Ureter (tissue), 1 donor: ENCODE measurements at regions not wholly inside any gene's neighbourhood (a gene's known extent, or its start where the extent isn't known, plus 50 kb on each side); places are given as distances from the start of the nearest gene placed in this dataset.

Experiments used
- DNase-seq: peaks from one replicate; pipeline ENCODE4 v3.0.0-alpha.2; 2020; ENCODE audit warnings: low spot score
- donor health status: DM: yes; HTN: yes; CAD: no.

DNA sequence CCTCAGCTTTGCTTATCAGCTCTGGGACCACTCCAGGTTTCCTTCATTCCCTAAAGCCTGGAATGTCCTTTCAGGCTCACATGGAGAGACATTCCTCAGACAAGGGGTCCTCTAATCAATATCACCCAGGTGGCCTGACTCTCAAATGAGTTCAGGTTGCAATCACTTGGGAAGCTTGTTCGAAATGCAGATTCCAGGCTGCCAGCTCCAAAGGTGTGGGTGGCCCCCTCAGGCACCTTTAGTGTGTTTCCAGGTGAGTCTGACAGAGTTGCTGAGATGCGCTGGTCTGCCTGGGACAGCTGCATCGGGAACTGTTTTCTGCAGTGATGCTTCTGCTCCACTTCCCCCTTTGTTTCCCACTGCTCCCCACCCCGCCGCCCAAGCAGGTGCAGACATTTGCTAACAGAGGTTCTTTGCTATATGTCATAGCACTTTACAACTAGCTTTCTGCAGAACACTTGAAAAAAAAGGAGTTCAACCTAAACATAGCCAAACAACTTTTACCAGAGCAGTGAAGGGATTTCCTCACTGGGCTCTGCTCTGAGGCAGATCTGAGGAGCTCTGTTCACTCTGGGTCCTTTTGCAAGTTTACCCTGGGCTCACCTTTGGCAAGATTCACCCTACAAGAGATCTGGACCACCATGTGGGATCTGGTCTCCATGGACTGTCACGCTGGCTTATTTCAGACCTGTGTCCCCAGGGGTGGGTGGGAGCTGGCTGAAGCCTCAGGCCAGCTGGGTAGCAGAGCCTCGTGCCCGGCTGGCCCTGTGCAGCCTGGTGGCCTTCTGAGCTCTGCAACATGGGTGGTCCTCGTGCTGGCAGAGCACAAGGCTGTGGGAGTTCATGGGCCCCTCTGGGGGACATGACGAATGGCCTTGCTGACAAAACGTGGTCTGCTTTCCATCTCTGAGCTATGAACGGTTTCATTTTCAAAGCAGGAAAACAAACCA lies 539.6 kb downstream of the CCDC171 start:
- no peak for DNase-seq

DNA sequence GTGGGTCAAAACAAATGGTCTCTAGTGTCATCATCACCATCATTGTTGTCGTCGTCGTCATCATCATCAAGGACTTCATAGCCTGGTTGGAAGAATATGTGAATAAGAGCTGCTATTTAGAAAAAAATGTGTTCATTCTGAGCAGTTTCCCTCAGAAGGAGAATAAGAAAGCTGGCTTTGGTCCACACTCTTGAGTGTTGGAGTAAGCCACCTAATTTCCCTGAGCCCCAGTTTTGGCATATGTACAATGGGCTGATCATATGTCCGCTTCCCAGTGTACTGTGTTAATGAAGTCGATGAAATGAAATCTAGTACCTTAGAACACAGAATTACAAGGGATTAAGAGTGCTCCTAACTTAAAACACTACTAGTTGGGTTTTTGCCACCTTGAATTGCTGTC lies 545.5 kb downstream of the CCDC171 start:
- no peak for DNase-seq

DNA sequence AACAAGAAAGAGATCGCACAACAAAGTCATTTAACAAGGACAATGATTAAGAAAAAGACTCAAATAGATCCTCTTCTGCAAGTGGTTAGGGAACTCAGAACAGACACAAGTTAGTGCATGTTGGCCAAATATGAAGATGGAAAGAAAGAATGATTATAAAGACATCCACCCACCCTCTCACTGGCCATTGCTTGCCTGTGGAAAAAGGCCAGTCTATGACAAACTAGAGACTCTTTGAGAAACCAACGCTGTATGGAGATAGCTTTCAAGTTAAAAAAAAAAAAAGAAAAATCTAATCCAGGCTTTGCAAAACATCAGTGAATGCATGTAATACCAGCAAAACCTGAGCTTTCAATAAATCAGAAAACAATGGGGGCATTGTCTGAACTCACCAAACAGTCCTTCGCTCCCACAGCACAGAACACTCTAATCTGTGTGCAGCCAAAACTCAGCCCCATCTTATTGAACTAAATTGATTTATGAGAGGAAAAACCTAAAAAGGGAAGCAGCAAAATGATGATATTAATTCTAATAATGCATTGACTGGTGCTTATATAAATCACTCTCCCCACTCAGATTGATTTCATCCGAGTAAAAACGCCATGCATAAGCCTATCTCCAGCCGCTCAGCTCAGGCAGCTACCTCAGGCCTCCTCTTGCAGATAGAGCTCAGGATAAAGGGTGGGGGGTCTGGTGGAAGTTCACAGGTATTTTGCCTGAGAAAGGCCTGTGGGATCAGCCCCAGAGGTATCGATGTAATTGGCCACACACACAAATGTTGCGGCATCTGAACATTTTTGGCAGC lies 547.1 kb downstream of the CCDC171 start:
- no peak for DNase-seq

DNA sequence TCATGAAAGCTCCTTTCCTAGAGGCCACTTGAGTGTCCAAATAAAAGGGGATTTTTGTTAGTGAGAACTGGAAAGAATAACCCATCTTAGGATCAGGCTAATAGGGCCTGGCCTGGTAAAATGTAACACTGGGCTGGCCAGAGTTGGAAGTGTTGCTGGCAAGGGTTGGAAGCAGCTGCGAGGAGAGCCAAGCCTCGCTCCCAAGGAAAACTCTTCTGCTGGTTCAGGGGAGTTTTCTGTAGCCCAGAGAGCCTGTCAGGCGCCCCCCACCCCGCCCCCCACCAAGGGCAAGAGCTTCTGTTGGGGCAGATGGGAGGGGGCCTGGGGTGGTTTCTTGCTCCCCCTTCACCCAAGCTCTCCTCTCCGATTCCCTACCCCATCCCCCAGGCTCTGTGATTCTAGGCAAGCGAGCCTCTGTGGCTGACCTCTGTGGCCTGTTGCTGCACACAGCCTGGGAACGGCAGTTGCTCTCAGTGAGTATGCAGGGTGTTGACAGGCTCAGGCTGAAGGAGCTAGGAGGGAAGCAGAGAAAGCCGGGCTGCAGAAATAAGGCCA lies 547.8 kb downstream of the CCDC171 start:
- peak; percentile 59 for DNase-seq

DNA sequence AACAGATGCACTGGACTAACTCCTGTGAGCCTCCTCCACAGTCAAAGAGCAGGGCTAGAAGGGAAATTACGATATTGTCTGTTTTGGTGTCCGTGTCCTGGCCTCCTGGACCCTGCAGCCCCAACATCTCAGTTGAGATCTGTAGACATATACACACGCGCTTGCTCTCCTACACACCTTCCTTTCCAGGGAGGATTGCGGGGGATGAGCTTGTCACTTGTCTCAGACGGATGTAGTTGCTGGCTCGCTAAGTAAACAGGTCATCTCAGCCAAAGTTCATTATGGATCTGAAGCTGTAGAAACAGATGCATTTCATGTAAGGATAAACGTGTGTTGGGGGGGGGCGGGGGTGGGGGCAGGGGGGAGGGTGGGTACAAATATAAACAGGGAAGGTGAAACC lies 549.3 kb downstream of the CCDC171 start:
- DNase-seq: no peak

DNA sequence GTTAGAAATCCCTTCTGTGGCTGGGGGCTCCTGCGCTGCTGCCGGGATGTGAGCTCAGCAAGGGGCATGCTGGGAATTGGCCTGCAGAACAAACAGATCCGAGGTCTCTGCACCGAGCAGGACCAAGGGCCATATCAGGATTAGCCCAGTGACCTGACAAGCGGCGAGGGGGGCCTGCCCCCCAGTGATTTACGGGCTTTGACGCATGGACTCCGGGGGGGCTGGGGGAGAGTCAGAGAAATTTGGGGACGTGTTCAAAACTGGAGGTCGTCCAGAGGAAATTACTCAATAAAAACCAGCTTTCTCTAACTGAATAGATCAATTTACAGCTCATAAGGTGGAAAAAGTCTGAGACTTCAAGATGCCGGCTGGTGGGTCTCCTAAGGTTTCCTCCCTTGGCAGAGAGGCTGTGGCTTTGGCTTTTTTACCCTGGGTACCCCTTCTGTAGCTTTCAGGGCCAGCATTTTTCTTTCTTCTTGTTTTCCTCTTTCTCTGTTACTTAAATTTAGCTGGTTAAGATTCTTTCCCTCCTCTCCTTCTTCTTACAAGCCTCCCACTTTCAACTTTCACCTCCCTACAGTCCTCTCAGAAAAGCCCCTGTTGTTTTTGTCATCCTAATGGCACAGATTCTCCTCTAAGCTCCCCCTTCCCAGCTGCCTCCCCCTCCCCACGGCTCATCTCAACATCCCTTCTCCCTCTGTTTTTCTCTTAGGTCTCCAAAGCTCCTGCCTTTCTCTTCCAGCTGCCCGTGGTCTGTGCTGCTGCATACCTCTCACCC lies 551.0 kb downstream of the CCDC171 start:
- peak; percentile 53 for DNase-seq

DNA sequence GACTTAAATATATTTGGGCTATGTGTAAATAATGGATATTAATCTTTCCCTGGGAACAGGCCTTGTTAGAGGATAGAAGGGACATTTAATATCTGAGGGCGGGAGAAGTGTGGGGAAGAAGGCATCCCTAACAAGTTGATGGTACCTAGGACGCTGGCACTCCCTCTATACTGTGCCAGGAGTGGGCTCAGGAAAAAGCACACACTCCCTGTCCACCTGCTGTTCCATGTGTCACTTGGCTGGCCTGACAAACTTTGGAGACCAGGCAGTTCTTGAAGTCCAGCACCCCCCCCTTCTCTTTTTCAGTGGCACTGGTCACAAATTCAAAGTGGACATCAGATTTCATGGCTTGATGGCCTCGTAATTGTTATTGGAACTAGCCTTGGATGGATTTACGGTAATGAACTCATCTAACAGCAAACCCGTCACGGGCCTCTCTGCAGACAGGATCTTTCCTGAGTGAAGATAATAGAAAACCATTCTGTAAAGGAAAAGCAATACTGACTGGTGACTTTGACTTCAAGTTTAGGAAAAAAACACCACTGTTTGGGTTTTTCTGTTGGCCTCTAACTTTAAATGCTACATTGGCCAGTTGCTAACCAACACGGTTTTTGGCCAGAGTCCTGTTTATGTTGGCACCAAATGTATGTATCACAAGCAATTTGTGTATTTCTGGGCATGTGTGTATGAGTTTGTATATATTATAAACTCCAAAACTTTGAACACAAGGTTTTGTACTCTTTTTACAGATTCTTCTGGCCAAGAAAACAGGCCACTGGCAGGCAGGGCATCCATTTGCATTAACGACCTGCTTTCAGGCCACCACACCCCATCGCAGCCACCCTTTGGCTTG lies 552.6 kb downstream of the CCDC171 start:
- no peak for DNase-seq

DNA sequence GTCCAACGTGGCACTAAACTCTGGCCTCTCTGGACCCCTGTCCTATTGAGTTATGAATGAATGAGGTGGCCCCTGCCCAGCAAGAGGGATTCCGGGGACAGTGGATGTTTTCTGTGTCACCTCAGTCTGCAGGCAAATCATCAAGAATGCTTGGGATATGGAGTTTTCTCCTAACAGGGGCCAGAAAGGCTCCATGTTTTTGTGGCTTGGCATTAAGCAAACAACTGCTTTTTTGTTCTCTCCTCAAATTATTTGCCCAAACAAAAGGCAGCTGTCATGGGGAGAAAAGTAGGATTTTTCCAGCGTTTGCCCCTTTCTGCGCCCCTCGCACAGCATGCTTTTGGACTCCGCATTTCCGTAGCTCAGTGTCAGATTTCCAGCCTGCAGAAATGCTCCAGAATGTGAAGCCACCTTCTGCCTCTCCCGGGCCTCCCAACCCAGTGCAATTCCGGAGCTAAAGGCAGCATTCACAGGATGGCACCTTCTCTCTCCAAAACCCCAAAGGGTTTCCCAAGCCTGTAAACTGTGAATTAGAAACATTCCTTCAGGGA lies 553.3 kb downstream of the CCDC171 start:
- no peak for DNase-seq

DNA sequence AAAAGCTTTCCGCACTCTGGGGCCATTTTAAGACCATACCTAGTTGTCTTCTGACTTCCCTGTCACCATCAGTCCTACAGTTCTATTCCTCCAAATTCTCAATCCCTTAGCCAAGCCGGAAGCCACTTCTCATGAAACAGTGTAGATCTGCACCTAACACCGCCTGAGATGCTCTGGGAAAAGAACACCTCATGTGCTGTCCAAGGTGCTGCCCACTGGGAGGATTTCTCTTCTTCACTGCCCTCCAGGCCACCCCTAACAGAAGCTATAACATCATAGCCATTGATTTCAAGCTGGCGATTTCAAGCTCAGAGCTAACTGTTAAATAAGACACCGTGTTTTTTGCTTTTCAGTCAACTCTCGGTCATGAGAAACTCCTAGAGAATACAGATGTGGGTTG lies 559.3 kb downstream of the CCDC171 start:
- DNase-seq: no peak

DNA sequence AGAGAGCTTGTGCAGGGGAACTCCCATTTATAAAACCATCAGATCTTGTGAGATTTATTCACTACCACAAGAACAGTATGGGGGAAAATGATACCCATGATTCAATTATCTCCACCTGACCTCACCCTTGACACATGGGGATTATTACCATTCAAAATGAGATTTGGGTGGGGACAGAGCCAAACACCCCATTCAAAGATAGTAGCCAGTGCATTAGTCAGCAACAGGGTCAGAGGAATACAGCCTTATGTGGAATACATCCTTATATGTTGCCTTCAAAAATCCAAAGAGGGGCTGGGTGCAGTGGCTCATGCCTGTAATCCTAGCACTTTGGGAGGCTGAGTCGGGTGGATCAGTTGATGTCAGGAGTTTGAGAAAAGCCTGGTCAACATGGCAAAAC lies 563.2 kb downstream of the CCDC171 start:
- no peak for DNase-seq

DNA sequence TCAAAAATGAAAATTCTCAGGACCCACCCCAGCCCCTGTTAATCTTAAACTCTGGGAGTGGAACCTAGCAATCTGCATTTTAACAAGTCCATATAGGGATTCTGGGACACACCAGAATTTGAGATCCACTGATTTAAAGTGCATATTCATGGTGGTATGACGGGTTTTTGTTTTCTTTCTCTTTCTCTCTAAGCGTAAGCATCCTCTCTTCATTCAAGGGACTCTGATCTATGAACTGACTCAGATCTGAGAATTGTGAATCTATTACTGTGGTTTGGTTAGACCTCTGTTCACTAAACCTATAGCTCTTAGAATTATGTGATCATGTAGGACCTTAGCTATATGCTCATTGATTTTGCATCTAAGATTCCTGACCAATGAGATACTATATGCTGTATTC lies 565.2 kb downstream of the CCDC171 start:
- no peak for DNase-seq

DNA sequence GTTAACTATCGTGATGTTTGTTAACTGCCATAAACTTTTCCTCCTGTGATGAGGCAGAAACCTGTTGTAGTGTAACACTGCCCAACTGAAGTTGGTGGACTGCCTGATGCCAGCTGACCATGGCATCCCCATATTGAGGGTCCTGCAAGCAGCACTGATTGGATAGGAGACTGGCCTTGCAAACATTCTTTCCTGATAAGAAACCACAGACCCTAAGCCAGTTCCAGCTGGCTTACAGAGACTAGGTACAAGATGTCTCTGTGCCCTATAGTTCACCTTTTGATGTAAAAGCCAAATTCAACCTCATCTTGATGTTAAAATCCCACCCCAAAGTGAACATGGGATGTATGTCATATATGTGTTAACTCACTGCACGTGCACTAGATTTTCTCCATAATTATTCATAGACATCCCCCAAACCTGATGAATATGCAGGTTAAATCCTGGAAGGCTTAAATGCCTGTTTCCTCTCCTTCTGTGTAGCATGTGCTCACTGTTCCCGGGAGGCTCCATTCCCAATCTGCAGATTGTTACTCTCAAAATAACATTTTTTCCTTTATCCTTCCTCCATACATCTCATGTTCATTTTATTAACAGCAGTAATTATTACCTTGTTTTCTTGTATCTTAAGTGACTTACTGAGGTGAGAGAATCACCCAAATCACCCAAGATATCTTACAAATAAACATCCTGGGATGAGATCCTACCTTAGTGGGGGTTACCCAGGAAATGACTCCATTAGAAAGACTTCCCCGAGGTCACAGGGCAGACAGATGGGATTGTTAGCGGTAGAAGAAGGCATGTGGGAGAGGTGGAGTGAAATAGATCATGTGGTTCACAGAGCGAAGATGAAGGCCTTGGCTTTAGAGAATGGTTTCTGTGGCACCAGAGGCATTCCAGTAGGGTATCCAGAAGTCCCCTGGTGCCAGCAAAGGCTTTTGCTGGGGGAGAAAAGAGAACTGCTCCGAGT lies 566.7 kb downstream of the CCDC171 start:
- DNase-seq: no peak

DNA sequence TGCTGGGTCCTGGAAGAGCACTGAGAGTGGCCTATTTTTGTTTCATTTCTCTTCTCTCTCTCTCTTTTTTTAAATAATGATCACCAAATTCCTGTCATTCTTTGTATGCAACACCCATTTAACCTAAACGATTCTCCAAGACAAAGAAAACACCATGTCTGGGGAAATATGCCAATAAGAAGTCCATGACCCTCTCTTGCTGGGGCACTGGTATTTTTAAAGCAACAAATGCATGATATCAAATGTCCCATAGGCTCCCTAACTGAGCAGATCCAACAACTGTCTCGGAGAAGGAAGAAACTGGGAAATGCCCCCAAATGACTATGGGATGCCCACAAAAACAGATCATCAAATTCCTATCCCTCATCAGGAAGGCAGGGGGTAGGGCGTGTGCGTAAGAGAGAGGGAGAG lies 567.4 kb downstream of the CCDC171 start:
- DNase-seq: no peak

DNA sequence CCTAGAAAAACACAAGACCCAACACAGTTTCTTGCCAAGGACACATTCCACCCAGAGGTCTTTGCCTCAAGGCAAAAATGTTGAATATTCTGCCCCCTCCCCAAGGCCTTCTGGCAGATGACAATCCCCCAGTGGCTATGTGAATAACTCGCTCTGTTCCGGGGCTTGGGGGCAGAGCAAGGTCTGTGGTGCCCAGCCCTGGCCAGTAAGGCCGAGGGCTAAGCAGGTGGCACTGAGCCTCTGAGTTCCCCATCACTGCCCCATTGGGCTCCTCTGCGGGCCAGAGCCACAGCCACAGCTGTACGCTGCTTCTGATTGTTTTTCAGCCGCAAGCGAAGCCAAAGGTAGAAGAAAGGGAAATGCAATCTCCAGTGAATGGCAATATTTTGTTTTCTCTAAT lies 567.9 kb downstream of the CCDC171 start:
- DNase-seq: no peak

DNA sequence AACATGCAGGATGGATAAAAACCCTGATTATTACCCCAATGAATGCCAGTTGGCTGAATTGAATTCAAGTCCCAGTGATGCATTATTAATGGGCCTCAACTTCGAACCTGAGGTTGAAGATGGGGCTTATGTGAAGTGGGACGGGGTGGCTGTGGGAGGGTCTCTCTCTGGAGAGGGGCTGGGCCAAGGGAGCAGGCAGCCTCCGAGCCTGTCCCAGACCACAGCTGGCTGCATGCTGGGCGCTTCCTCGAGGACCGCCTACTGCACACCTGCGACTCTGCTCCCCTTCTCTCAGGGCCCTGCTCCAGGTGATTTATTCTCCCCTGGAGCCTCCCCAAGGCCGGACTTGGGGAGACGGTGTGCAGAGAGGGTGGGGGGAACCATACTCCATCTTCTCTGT lies 568.3 kb downstream of the CCDC171 start:
- DNase-seq: no peak

DNA sequence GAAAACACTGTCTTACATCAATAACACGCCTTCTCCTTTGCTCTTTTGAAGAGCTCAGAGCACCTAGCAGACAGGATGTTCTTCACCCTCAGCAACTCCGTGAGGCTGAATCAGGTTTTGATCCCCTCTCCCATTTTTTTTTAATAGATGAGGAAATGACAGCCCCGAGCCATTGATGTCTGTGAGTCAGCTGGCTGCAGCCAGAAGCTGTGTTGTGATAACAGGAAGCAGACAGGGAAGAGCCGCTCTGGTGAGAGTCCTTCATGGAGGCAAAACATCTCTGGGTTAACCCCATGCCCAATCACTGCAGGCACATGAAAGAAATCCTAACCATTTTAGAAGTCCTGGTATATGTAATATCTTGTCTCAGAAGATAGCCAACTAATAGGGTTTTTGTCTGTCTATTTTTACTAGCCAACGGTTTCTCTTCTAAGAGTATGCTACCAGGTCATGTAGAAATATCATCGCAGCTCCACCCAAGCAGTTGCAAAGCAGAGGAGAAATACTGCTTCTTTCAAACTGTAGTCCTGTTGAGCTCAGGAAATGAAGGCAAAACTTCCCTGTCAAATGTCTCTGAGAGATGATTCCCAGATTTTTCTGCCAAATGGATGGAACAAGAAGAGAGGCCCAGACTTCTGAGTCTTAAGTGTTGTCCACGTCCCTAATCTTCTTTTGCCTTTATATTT lies 568.9 kb downstream of the CCDC171 start:
- no peak for DNase-seq

DNA sequence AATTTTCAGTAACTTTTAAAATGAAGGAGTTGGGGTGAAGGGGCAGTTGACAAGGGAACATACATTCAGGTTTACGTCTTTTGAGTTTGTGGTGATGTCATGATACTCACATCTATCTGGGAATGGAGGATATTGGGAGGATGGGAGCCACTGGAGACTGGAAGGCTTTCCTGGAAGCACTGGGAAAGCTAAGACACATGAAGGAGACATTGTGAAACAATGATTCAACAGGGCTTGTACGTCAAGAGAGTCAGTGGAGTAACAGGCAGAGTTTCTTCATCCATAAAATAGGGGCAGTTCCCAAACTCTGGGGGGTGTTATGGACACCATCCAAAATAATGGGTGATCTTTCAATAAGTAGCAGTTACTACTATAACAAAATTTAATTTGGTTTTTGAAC lies 572.8 kb downstream of the CCDC171 start:
- DNase-seq: no peak

DNA sequence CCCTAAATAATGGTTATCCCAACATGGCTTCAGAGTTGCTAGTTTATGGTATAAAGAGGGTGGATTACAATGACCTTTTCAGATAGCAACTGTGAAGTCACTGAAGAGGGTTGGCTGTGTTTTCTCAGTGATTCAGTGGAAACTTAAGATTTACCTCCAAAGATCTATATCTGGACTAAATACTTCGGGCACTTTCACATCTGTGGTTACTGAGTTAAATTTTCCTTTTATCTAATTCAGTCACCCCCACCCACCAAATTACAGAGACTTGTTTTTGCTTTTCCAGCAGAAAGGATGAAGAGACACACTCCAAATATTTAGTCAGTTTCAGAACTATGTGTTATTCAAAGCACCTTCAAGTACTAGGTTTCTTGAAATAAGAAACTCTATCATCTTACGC lies 573.2 kb downstream of the CCDC171 start:
- no peak for DNase-seq

DNA sequence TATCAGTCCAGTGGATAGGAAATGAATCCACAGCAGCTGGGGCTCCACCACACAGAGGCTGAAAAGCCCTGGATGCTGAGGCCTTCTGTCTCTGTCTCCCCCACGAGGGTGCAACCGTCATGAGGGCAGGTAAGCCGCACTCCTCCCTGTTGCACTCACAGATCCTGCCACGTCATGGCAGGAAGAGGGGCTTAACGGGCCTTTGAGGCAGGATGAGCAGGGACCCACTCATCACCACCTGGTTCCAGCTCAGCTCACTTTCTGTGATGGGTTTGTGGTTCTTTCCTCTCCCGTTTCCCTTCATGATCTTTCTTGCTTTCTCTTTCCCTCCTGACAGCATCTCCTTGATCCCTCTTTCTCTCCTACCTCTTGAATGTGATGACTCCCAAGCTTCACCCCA lies 575.2 kb downstream of the CCDC171 start:
- no peak for DNase-seq
